SW 1271 (cell line): ENCODE measurements at regions not wholly inside any gene's neighbourhood (a gene's known extent, or its start where the extent isn't known, plus 50 kb on each side); places are given as distances from the start of the nearest gene placed in this dataset.
A peak's percentile ranks its signal among the peaks of the same experiment; 100 is the strongest.
"Not testable (repeated sequence)": the region's sequence is repeated elsewhere in the genome, so short reads cannot be mapped to it uniquely, and the experiment has no call there.

Experiments
- DNase-seq, 2 experiments: peaks; one replicate each; lab custom pipeline; 2025; lab: John Stamatoyannopoulos, UW

- DNase-seq, result no peak
Observed at GRCh38 chr2:113838744-113839444, 51.0 kb upstream of the ACTR3 start.

- DNase-seq, result no peak
Observed at GRCh38 chr2:113838277-113838676, 51.6 kb upstream of the ACTR3 start.

GRCh38 chr2:113834051-113834730 lies 55.7 kb upstream of the ACTR3 start:
- no peak for DNase-seq

GRCh38 chr2:113832795-113833290 lies 57.0 kb upstream of the ACTR3 start:
- DNase-seq, result no peak

- no peak for DNase-seq
Observed at GRCh38 chr2:113831161-113831560, 58.7 kb upstream of the ACTR3 start.

- DNase-seq, result no peak
Observed at GRCh38 chr2:113829761-113830160, 60.1 kb upstream of the ACTR3 start.

GRCh38 chr2:113829270-113829669 lies 60.6 kb upstream of the ACTR3 start:
- no peak for DNase-seq

GRCh38 chr2:113828049-113828742 lies 61.7 kb upstream of the ACTR3 start:
- no peak for DNase-seq

- DNase-seq, result no peak
Observed at GRCh38 chr2:113827426-113827825, 62.5 kb upstream of the ACTR3 start.

- DNase-seq, result no peak
Observed at GRCh38 chr2:113826346-113827285, 63.3 kb upstream of the ACTR3 start.

- no peak for DNase-seq
Observed at GRCh38 chr2:113823716-113824595, 65.9 kb upstream of the ACTR3 start.

GRCh38 chr2:113822087-113822815 lies 65.8 kb upstream of the SLC35F5 start:
- DNase-seq, result no peak

- DNase-seq, result peak in 1 of 2 experiments; percentile 19
Observed at GRCh38 chr2:113818382-113818951, 62.0 kb upstream of the SLC35F5 start.

GRCh38 chr2:113813396-113813795 lies 57.0 kb upstream of the SLC35F5 start:
- not testable (repeated sequence) for DNase-seq

- DNase-seq, result no peak
Observed at GRCh38 chr2:113812204-113812603, 55.8 kb upstream of the SLC35F5 start.

- no peak for DNase-seq
Observed at GRCh38 chr2:113809076-113809736, 52.8 kb upstream of the SLC35F5 start.

- DNase-seq, result no peak
Observed at GRCh38 chr2:113807721-113808120, 51.3 kb upstream of the SLC35F5 start.

GRCh38 chr2:113806217-113806913 lies 49.9 kb upstream of the SLC35F5 start:
- DNase-seq, result no peak
